NCI-H82 treated with DMSO at 0.1 percent for 48 hours (cell line): ENCODE measurements at regions not wholly inside any gene's neighbourhood (a gene's known extent, or its start where the extent isn't known, plus 50 kb on each side); places are given as distances from the start of the nearest gene placed in this dataset.

Experiments
- DNase-seq: peaks from one replicate; lab custom pipeline; 2025; ENCODE audit not compliant: unreplicated experiment; lab: John Stamatoyannopoulos, UW

DNA sequence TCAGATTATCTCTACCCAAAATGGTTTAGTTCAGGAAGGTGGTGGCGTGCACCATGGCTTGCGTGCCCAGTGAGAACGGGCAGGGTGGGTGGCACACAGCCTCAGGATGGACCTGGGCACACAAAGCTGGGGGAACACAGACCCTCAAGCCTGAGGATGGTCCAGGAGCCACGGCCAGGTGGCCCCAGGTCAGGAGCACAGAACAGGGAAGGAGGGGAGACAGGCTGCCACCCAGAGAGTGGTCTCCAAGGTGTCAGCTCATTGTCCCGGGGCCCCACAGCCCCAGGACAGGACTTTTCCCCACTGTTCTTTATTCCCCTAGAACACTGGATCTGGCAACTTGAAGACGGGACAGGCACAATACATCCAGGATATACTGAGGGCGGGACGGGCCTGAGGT lies 75.6 kb upstream of the MGMT start:
- DNase-seq: no peak

DNA sequence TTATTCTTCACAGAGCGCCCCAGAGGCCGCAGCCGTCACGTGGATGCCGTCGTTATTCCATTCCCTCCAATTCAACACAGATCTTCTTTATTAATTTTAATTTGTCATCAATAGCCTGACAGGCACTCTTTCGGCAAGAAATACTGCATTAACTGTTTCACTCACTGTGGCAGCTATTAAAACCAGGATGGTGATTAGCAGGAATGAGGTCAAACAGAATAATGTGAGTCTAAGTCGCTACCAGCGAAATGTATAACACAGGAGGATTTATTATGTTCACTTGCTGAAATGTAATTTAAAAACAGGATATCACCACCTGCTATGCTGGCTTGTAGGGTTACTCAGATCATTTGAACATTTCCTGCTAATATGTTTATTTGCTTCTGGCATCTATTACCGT lies 74.2 kb upstream of the MGMT start:
- no peak for DNase-seq

DNA sequence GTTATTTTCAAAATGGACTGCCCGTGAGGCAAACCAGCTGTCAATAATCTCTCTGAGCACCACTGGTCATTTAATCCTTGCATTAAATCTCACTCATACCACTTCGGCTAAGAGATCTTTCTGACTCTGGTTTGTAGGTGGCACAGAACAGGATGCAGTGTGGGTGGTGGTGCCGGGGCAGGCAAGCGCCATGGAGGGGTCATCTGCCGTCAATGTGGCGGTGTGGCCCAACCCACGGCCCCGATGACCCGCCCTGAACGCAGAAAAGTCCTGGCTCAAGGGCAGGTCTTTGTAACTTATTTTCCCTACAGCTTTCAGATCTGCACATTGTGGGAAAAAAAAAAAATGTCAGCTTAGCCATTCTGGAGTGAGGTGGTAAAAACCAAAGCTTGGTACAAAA lies 73.2 kb upstream of the MGMT start:
- no peak for DNase-seq

DNA sequence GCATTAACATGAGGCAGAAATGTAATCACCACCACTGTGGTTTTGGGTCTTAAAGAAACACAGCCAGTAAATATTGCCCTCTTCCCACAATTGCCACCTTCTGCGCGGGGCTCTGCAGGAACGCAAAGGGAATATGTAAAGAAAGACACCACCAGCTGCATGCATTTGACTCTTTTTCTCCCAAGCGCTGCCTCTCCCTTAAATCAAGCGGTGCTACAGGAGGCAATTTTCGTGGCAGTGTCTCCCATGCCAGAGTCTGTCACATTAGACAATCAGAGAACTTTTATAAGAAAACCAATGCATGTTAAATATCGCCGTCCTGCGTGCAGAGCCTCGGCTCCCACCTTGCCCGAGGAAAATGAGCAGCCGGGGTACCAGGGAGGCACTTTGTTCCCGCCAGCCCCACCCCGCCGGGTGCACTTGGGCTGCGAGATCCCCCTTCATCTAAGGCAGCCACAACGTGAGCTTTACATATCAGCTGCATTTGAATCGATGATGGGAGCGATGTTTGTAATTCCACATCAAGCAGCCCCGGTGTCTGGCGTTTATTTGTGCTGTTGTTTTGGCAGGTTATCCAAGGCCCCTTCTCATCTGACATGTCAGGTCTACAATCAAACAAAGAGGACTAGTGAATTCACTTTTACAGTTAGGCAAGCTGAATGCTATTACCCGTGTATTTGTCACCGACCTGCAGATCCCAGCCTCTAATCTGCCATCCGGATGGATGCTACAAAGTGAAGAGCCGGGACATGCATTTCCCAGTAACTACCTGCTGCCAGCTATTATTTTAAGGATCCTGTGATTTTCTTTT lies 72.3 kb upstream of the MGMT start:
- no peak for DNase-seq

DNA sequence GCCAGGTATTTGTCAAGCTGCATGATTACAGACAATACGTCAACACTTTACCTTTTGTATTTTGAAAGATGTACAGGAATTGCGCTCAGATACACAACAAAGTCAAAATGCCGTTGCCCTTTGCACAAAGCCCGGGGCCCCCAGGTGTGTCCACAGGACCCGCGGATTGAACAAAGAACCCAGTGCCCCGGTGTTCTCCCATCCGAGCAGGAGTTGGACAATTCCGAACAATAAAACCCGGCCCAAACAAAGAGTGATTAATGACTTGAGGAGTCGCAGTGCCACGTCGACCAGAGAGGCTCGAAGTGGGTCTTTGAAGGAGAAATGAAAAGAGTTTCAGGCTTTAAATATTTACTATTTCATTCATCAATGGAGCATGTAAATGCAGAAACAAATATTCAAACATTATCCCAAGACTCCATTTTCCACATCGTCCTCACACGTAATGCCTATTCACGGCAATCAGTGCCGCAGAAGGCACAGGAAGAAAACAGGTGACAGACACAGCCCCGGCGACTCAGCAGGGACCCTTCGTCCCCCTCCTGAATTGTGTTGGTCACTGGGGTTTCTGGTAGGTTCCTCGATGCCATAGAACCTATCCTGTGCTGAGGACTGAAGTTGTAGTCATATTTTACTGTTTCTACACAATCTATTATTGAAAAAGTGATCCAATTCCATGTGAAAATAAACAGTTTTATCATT lies 70.9 kb upstream of the MGMT start:
- DNase-seq: no peak

DNA sequence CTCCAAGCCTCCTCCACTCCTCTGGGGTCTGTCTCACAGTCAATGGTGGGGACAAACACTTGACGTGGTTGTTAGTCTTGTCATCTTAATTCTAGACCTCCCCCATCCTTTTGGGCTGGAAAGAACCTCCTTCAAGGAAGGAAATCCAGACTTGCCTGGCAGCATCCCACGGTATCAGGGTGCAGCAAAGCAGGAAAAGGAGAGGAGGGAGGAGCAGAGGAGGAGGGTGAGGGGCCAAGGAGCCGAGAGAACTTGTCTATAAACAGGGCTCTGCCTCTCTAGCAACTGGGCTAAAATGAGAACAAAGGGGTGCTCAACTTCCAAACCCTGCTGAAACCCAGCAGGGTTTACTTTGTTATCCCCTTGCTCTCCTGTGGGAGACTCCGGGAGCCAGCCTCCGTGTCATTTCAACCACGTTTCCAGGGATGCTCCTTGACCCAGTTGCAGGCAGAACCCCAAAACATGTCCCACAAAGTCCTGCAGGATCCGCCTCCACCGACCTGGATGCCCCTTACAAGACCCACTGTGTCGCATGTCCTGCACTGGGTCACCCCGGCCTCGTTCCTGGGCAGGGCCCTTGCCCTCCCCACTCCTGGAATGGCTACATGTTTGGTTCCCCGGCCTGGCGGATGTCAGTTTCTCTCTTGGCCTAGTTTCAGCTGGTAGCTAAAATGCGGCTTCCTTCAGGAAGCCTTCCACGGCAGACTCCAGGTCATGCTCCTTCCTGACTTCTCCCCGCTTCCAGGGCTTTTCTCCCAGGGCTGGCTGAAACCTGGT lies 69.7 kb upstream of the MGMT start:
- no peak for DNase-seq

DNA sequence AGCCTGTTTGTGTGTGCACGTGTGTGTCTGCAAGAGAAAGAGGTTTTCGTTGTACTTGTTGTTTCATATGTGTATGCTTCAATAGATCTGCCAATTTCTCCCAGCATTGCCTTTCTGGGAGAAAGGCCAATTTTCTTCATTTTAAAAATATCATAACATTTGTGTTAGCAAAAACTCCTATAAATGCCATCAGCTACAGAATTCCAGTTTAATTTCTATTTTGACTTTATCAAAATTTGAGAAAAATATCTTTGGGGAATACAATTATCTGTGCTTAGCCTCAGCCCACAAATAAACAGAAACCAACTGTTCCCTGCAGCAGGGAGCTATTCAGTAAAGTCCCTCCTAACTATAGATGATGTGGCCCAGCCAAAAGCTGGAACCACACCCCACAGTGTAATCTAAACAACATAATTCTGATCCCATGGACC lies 68.3 kb upstream of the MGMT start:
- no peak for DNase-seq

DNA sequence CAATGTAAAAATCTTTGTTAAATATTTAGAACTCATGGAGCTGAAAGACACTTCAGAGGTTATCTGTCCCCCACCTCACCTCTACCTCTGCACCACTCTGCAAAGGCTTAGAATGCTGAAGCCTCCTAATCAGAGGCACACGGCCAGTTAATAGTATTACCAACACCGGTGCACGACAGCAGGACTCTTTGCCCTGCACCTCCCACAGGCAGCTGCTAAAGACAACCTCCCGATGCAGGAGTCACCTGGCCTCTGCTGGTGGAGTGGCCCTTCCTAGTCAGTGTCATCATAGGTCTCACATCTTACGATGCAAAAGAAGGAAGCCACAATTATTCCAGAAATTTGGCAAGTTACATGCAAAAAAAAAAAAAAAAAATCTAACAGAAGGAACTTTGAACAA lies 66.6 kb upstream of the MGMT start:
- no peak for DNase-seq

DNA sequence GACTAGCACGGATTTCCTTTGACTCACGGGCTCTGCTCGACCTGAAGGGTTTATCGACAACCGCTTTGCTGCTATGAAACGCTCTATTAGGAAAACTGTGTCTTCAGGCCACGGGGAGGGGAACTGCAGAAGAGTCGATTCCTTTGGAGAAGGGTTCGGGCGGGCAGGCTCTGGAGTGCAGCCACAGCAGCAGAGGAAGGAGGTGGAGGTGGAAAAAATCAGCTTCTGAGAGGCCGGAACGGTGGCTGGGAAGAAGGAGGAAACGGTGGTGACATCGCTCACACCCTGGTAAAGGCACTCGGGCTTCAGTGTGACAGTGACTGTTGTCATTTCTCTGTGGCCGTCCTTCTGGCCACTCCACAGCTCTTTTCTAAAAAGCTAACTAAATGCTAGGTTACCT lies 64.6 kb upstream of the MGMT start:
- no peak for DNase-seq

DNA sequence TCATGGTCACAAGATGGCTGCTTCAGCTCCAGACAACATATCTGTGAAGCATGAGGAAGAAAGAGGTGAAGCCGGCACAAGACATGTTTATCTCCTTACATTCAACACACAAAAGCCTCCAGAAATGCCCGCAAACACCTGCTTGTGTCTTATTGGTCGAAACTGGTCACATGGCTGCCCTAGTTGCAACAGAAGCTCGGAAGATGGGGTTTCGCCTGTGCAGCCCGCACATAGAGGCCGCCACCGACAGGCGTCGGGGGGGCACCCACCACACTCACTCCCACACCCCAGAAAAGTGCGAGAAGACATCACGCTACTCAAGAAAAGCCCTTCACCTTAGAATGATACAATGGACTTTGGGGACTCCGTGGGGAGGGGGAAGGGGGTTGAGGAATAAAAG lies 63.0 kb upstream of the MGMT start:
- no peak for DNase-seq

DNA sequence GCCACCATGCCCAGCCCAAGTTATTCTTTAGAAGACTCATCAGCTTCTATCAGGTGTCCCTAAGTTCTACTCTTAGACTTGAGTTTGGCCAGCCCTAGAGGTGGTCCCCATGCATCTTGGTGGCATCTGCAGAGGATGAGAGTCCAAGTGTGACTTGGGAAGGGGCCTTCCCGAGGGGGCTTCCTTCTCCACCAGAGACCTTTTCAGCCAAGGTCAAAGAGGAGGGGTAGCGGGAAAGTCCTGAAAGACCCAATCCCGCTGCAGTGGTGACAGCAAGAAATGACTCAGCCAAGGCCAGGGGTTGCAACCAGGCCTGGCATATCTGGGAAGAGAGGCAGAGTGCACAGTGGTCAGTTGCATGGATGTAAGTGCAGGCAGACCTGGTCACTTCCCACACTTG lies 61.7 kb upstream of the MGMT start:
- DNase-seq: no peak

DNA sequence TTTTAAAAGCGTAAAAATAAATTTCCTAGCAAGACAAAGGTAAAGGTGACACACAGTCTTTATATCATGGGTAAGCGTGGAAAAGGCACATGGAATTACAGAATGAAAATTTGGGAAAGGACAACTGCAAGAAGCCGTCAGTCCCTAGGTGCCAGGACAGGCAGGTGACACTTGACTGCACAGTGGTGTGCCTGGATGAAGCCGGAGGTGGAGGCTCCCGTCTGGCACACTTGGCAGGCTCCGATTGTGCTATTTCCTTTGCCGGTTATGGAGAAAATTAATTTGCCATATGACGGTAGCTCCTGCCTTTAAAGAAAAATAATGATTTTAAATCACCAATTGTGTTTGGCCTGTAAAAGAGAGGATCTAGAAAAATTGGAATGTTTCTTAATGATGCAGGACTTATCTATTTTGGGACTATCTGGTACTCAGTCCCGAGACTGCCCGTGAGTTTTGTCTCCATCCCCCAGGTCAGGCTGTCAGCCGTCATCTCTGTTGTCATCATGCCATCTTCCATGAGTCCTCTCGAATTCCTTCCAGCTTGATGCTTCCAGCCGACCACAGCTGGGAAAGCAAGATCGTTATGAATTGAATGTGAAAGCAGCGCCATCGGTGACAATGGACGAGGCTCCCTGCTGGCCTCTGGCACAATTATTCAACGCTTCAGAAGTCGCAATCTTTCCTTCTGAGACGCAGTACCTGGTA lies 56.2 kb upstream of the MGMT start:
- no peak for DNase-seq

DNA sequence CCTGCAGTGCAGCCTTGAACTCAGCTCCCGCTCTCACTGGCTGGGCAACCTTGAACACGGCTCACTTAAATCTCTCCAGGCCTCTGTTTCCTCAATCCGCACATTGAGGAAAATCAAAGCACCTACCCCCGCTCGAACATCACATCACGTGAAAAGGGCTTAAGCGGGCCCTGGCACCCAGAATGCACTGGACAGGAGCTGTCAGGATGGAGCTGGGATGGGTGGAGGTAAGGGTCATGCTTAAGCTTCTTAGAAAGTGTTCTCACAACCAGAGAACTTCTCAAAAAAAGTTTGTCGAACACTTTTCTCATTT lies 55.7 kb upstream of the MGMT start:
- no peak for DNase-seq

DNA sequence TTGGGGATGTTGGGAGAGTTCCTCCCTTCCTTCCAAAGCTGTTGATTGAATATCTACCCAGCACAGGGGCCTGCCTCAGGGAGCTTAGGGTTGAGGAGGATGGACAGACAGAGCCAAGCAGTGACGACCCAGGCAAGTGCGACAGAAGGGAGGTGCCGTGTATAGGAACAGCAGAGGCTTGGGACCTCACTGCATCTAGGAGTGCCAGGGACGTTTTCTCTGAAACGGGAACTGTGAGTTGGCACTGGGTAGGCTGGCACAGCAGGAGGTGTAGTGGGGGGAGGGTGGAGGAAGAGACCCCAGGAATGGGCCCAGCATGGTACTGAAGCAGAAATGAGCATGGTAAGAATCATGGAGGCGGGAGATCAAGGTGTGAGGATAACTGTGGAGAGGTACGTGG lies 55.3 kb upstream of the MGMT start:
- DNase-seq: no peak

DNA sequence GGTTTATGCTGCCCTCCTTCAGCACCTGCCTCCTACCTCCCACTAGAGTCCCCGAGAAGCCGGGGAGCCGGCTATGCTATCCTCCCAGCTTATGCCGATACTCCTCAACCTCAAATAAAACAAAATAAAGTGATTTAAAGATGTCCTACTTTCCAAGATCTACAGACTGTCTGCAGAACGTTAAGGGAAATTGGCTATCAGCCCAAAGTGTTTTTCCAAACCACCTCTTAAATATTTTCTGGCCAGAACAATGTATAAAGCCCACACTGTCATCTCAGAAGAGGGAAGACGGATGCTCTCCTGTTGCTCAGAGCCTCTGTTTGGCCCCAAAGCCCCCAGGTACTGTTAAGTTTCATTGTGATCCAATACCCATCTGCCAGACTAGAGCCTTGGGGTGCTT lies 54.0 kb upstream of the MGMT start:
- DNase-seq: no peak

DNA sequence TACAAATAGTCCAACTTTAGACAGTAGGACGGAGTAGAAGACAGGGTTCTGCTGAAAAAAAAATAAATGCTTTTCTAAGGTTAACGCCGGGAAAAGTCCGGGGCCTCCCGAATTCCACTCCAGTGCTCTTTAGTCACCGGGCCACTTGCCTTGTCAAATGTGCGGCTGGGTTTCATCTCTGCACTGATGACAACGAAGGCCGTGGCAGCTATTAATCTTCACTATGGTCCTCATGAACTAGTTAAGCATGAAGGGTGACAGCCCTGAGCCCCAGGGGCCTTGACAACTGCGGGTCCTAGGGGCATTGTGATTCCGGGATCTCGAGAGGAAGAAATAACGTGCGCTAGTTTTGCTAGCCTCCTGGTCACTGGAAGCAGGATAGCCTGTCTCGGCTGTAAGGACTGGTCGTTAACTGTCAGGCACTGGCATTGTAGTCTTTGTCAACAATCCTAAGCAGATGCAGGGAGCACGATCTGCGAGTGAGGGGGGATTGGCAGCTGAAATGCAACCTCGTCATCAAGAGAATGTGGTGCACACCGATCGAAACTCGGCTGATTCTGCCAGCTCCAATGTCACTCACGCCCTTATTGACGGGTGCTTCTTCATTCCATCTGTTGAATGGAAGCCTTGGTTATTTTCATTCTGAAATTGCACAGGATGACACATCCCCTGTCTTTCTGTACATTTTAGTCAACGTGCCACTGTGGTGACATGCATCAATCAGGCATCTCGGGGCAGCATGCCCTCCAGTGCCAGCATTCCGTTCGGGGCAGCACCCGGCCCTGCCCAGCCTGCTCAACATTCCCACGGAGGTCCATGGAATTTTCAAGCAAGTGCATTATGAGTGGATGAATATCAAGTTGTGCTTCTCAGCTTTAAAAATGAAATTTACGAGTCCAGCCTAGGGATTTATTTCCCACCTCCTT lies 51.6 kb upstream of the MGMT start:
- no peak for DNase-seq

DNA sequence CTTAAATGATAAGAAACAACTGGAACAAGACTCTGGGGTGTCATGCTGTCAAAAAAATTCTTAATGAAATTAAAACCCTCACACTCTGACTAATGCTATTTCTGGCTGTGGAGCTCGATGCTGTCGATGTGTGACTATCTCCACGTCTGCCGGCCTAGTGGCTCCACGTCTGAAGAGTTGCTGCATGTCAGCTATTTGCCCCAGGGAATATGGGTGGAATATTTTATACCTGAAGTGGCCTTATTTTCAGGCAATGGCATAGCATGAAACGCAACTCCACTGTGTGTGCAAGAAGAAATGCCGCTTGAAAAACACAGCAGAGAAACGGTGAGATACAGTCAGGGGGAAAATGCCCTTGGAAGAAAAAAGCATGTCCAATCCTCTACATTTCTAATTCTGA lies 50.9 kb upstream of the MGMT start:
- no peak for DNase-seq

DNA sequence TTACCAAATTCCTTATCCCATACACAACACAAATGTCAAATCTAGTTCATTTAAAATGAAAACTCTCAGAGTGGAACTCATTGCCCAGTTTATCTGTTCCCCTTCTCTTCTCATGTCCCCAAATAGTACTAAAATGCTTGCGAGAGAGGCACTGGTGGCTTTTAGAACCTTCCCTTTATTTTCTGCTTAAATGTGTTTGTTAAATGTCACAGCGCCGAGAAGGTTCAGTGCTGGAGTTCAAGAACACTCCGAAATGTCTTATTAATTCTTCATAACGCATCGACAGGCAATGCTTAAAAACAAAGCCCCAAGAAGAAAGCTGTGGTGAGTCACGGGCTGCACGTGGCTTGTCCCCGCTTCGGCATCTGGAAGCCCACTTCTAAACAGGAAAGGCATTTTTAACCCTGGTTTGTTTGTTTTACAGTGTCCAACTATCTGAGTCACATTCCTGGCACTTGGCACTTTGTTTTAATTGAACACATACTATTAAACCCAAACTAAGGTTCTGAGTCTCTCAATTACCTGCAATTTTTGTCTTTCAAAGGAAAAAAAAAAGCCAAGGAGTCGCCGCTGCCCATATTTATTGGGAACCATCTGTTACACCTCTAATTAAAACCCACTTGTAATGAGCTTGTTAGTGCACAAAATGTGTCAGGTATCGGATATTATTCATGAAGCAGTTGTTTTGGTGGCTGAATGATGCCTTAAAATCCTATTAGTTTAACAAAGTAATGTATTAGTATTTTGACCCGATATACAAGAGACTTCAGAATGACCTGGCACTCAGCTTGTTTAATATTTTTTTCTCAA lies 49.9 kb upstream of the MGMT start:
- no peak for DNase-seq
